Ammon's horn (tissue), 1 donor: ENCODE measurements at regions not wholly inside any gene's neighbourhood (a gene's known extent, or its start where the extent isn't known, plus 50 kb on each side); places are given as distances from the start of the nearest gene placed in this dataset.

Source experiments
- DNase-seq: peaks from one replicate; pipeline ENCODE4 v3.0.0-alpha.2; 2016; ENCODE audit warnings: low spot score

- no peak for DNase-seq
Observed at GRCh38 chr5:171603591-171603990, 182.0 kb upstream of the SMIM23 start.

GRCh38 chr5:171604195-171604594 lies 181.4 kb upstream of the SMIM23 start:
- DNase-seq, result no peak

- DNase-seq, result no peak
Observed at GRCh38 chr5:171606414-171607024, 179.1 kb upstream of the SMIM23 start.

- DNase-seq, result no peak
Observed at GRCh38 chr5:171607863-171608262, 177.8 kb upstream of the SMIM23 start.

GRCh38 chr5:171609806-171610452 lies 175.7 kb upstream of the SMIM23 start:
- no peak for DNase-seq

GRCh38 chr5:171610686-171611085 lies 174.9 kb upstream of the SMIM23 start:
- DNase-seq, result no peak

GRCh38 chr5:171612749-171613148 lies 172.9 kb upstream of the SMIM23 start:
- DNase-seq, result no peak

- no peak for DNase-seq
Observed at GRCh38 chr5:171614511-171614910, 171.1 kb upstream of the SMIM23 start.

- no peak for DNase-seq
Observed at GRCh38 chr5:171614971-171615653, 170.5 kb upstream of the SMIM23 start.

GRCh38 chr5:171615705-171616640 lies 169.6 kb upstream of the SMIM23 start:
- no peak for DNase-seq

- no peak for DNase-seq
Observed at GRCh38 chr5:171617266-171617665, 168.4 kb upstream of the SMIM23 start.

GRCh38 chr5:171617817-171618591 lies 167.6 kb upstream of the SMIM23 start:
- DNase-seq, result no peak

GRCh38 chr5:171619196-171619595 lies 166.4 kb upstream of the SMIM23 start:
- DNase-seq, result no peak

GRCh38 chr5:171619744-171620143 lies 165.9 kb upstream of the SMIM23 start:
- DNase-seq, result no peak

GRCh38 chr5:171622010-171622409 lies 163.6 kb upstream of the SMIM23 start:
- peak; percentile 31 for DNase-seq

- DNase-seq, result no peak
Observed at GRCh38 chr5:171623107-171623506, 162.5 kb upstream of the SMIM23 start.

- DNase-seq, result no peak
Observed at GRCh38 chr5:171623551-171624097, 162.0 kb upstream of the SMIM23 start.

- DNase-seq, result no peak
Observed at GRCh38 chr5:171624396-171624795, 161.2 kb upstream of the SMIM23 start.

GRCh38 chr5:171625646-171626045 lies 160.0 kb upstream of the SMIM23 start:
- no peak for DNase-seq

GRCh38 chr5:171627936-171628632 lies 157.5 kb upstream of the SMIM23 start:
- DNase-seq, result no peak

GRCh38 chr5:171628633-171628974 lies 157.0 kb upstream of the SMIM23 start:
- DNase-seq, result no peak
